OCI-LY1 (cell line): ENCODE measurements at regions not wholly inside any gene's neighbourhood (a gene's known extent, or its start where the extent isn't known, plus 50 kb on each side); places are given as distances from the start of the nearest gene placed in this dataset.

Source experiments
- EZH2 ChIP-seq: fragments of 200-600 bp; sonication (generic), shearing (Covaris generic); IDR thresholded peaks from 2 replicates; pipeline ENCODE4 v1.8.0; 2017; ENCODE audit warnings: borderline replicate concordance, mixed run types, mild to moderate bottlenecking, antibody characterized with exemption, low read length, moderate library complexity, mixed read lengths
- TF ChIP-seq, protein P1 (sequence below): fragments of 200-600 bp; sonication (generic), shearing (Covaris generic); IDR thresholded peaks from 2 replicates; pipeline ENCODE4 v1.5.1; 2017; ENCODE audit warnings: mild to moderate bottlenecking, antibody characterized with exemption, low read length, moderate library complexity, mixed read lengths

DNA sequence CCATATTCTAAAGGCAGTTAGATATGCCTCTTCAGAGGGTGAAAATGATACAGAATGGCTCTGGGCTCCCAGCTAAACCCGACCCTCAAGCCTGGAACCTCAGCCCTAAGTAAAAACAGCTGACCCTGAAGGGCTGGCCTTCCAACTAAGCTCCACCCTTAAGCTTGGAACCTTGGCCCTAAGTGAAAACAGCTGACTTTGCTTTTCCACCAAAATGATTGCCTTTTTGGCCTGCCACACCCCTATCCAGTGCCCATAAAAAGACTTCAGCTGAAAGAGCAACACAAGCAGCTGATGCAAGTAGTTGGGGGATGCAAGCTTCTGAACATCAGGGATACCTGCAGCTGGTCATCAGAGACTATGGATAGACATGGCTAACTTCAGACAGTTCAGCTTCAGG, 647.4 kb upstream of the SGCD start:
- TF ChIP-seq, protein P1, sequence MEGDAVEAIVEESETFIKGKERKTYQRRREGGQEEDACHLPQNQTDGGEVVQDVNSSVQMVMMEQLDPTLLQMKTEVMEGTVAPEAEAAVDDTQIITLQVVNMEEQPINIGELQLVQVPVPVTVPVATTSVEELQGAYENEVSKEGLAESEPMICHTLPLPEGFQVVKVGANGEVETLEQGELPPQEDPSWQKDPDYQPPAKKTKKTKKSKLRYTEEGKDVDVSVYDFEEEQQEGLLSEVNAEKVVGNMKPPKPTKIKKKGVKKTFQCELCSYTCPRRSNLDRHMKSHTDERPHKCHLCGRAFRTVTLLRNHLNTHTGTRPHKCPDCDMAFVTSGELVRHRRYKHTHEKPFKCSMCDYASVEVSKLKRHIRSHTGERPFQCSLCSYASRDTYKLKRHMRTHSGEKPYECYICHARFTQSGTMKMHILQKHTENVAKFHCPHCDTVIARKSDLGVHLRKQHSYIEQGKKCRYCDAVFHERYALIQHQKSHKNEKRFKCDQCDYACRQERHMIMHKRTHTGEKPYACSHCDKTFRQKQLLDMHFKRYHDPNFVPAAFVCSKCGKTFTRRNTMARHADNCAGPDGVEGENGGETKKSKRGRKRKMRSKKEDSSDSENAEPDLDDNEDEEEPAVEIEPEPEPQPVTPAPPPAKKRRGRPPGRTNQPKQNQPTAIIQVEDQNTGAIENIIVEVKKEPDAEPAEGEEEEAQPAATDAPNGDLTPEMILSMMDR, result no peak
- TF ChIP-seq EZH2, result no peak
